ENCODE measurements at regions not wholly inside any gene's neighbourhood (a gene's known extent, or its start where the extent isn't known, plus 50 kb on each side); places are given as distances from the start of the nearest gene placed in this dataset.

DNA sequence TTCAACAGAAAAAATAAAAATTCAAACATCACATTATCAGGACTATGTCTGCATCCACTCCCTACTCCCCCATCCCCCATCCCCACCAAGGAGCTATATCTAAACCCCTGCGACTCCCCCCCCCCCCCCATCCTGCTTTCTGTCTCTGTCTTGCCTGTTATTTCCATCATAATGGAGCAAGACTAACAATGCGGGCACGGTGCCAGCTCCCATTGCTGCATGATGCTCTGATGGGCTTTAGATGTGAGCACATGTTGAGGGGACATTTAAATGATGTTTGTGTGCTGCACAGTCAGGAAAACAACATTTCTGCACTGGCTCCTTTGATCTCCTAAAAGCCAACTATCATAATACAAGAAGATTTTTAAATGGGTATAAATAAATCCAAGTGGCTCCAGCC, 644.2 kb upstream of the SETBP1 start:
- no peaks in the 10 kb centered on the region for H3K9me2 ChIP-seq (ENCODE audit: insufficient read depth)
- ATAC-seq (no peak), DNase-seq (ENCODE audit: low read depth, low spot score) (no peak)
- intact Hi-C loops (cut with micrococcal nuclease), result no loop called here
- no peaks in the 10 kb centered on the region for H4K20me1 ChIP-seq (ENCODE audit: insufficient read depth)
- H3K9me3 ChIP-seq (ENCODE audit: control insufficient read depth in 1 of 2, insufficient read depth in 1 of 2, low read depth in 1 of 2, low read length in 2 of 2), result peaks cover 5 to 21% of the 10 kb centered on the region in 2 experiments; a peak in 2 of 4 replicates
- H3K4me2 ChIP-seq (ENCODE audit: low read length), result no peak overlapping the region
- no peak overlapping the region for H3K27ac ChIP-seq (ENCODE audit: low read depth, low read length)
- TF ChIP-seq MAX (IDR thresholded peaks at IDR 0.05), result no peak
- no peak for TF ChIP-seq YY1 (IDR thresholded peaks at IDR 0.05; ENCODE audit: extremely low read depth, insufficient replicate concordance, low read depth, low read length)
- no peak for TF ChIP-seq SRF (IDR thresholded peaks at IDR 0.05; ENCODE audit: low read depth)
- TF ChIP-seq FOSL1 (IDR thresholded peaks at IDR 0.05; ENCODE audit: low read depth), result no peak
- no peak for TF ChIP-seq SIN3A (IDR thresholded peaks at IDR 0.05; ENCODE audit: low read depth)
- no peak overlapping the region for H3K9ac ChIP-seq (ENCODE audit: low read length)
- H3K36me3 ChIP-seq (ENCODE audit: control insufficient read depth in 1 of 2, insufficient read depth in 2 of 2, low read length in 2 of 2), result no peaks in the 10 kb centered on the region
- BruUV-seq (replicated peaks), result no TSS peak
- H3K4me3 ChIP-seq (replicated peaks in 1 of 2; ENCODE audit: low read depth in 1 of 2, low read length in 2 of 2), result no peak overlapping the region
- ChIA-PET POLR2A (no interaction called here), RAD21 (ENCODE audit: low non-redundant PET in 1 of 2, low total read pairs in 2 of 2, uncharacterized antibody in 2 of 2, unreplicated experiment in 2 of 2) (no interaction called here), CTCF (no interaction called here)
- no peaks in the 10 kb centered on the region for H3K79me2 ChIP-seq (ENCODE audit: insufficient read depth, low read length)
- no peak overlapping the region for H2AFZ ChIP-seq (ENCODE audit: low read depth, low read length, poor library complexity, severe bottlenecking)
- H3K27me3 ChIP-seq (ENCODE audit: insufficient read depth, low read length), result no peaks in the 10 kb centered on the region
- H3K4me1 ChIP-seq (ENCODE audit: control insufficient read depth in 1 of 2, insufficient read depth in 2 of 2, low read length in 2 of 2), result no peaks in the 10 kb centered on the region

GRCh38 chr18:44039216-44039615, 641.5 kb upstream of the SETBP1 start:
- H3K4me2 ChIP-seq (ENCODE audit: low read length), result no peak overlapping the region
- intact Hi-C loops (cut with micrococcal nuclease), result no loop called here
- no peaks in the 10 kb centered on the region for H3K27me3 ChIP-seq (ENCODE audit: insufficient read depth, low read length)
- POLR2A ChIA-PET, result no interaction called here
- H3K9me2 ChIP-seq (ENCODE audit: insufficient read depth), result no peaks in the 10 kb centered on the region
- RAD21 ChIA-PET (ENCODE audit: low non-redundant PET in 1 of 2, low total read pairs in 2 of 2, uncharacterized antibody in 2 of 2, unreplicated experiment in 2 of 2), result no interaction called here
- H3K4me3 ChIP-seq (replicated peaks in 1 of 2; ENCODE audit: low read depth in 1 of 2, low read length in 2 of 2), result no peak overlapping the region
- ATAC-seq, result no peak
- DNase-seq (ENCODE audit: low read depth, low spot score), result no peak
- no TSS peak for BruUV-seq (replicated peaks)
- CTCF ChIA-PET, result no interaction called here
- H3K4me1 ChIP-seq (ENCODE audit: control insufficient read depth in 1 of 2, insufficient read depth in 2 of 2, low read length in 2 of 2), result no peaks in the 10 kb centered on the region
- no peak for TF ChIP-seq EZH2 (IDR thresholded peaks at IDR 0.05)
- H4K20me1 ChIP-seq (ENCODE audit: insufficient read depth), result no peaks in the 10 kb centered on the region
- no peak overlapping the region for H3K9ac ChIP-seq (ENCODE audit: low read length)
- H3K9me3 ChIP-seq (ENCODE audit: control insufficient read depth in 1 of 2, insufficient read depth in 1 of 2, low read depth in 1 of 2, low read length in 2 of 2), result peaks cover 5 to 29% of the 10 kb centered on the region in 2 experiments; a peak in 2 of 4 replicates
- H3K27ac ChIP-seq (ENCODE audit: low read depth, low read length), result no peak overlapping the region
- H3K36me3 ChIP-seq (ENCODE audit: control insufficient read depth in 1 of 2, insufficient read depth in 2 of 2, low read length in 2 of 2), result no peaks in the 10 kb centered on the region
- no peaks in the 10 kb centered on the region for H3K79me2 ChIP-seq (ENCODE audit: insufficient read depth, low read length)
- H2AFZ ChIP-seq (ENCODE audit: low read depth, low read length, poor library complexity, severe bottlenecking), result no peak overlapping the region

Data from HCT116 (cell line).